ENCODE measurements at regions not wholly inside any gene's neighbourhood (a gene's known extent, or its start where the extent isn't known, plus 50 kb on each side); places are given as distances from the start of the nearest gene placed in this dataset.

GRCh38 chr14:105866841-105867321 lies 340.5 kb downstream of the TMEM121 start:
- TF ChIP-seq, protein P1, sequence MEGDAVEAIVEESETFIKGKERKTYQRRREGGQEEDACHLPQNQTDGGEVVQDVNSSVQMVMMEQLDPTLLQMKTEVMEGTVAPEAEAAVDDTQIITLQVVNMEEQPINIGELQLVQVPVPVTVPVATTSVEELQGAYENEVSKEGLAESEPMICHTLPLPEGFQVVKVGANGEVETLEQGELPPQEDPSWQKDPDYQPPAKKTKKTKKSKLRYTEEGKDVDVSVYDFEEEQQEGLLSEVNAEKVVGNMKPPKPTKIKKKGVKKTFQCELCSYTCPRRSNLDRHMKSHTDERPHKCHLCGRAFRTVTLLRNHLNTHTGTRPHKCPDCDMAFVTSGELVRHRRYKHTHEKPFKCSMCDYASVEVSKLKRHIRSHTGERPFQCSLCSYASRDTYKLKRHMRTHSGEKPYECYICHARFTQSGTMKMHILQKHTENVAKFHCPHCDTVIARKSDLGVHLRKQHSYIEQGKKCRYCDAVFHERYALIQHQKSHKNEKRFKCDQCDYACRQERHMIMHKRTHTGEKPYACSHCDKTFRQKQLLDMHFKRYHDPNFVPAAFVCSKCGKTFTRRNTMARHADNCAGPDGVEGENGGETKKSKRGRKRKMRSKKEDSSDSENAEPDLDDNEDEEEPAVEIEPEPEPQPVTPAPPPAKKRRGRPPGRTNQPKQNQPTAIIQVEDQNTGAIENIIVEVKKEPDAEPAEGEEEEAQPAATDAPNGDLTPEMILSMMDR (IDR thresholded peaks at IDR 0.05; ENCODE audit: control insufficient read depth, extremely low read depth, insufficient read depth) = no peak
- no peak for DNase-seq (ENCODE audit: low read depth)
- no peak overlapping the region for H3K4me3 ChIP-seq (ENCODE audit: low read depth, low read length)

DNA sequence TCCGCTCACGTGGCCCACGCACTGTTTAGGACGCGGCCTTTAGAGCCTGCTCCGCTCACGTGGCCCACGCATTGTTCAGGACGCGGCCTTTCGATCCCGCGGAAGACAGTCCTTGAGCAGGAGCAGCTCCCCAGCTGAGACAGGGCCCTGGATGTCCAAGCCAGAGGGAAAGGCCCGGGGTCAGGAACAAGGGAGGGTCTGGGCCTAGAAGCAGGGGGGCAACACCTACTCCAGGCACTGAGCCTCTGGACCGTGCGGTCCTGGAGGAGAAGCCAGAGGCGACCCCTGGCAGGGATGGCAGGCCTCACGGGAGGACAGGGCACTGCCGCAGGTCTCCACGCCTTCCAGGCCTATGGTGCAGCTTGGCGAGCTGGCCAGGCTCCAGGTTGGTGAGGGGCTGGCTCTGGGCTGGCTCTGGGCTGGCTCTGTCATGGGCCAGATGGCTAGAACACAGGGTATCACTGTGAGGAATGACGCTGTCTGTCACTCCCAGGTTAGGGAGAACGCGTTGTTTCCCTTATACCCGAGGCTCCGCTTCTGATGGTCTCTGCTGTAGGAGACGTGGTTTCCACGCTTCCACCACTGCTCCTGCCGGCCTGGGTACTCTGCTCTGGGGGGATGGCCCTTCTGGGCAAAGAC lies 341.7 kb downstream of the TMEM121 start:
- H3K4me3 ChIP-seq (ENCODE audit: low read depth, low read length) = no peak overlapping the region
- no peak for DNase-seq (ENCODE audit: low read depth)
- TF ChIP-seq, protein P1 (IDR thresholded peaks at IDR 0.05; ENCODE audit: control insufficient read depth, extremely low read depth, insufficient read depth) = no peak

- DNase-seq (ENCODE audit: low read depth) = no peak
- H3K4me3 ChIP-seq (ENCODE audit: low read depth, low read length) = no peak overlapping the region
- TF ChIP-seq, protein P1 (IDR thresholded peaks at IDR 0.05; ENCODE audit: control insufficient read depth, extremely low read depth, insufficient read depth) = no peak
Observed at GRCh38 chr14:105871590-105871989, 345.2 kb downstream of the TMEM121 start.

- TF ChIP-seq, protein P1 (IDR thresholded peaks at IDR 0.05; ENCODE audit: control insufficient read depth, extremely low read depth, insufficient read depth) = no peak
- DNase-seq (ENCODE audit: low read depth) = no peak
- no peak overlapping the region for H3K4me3 ChIP-seq (ENCODE audit: low read depth, low read length)
Observed at GRCh38 chr14:105873870-105874512, 347.6 kb downstream of the TMEM121 start.

DNA sequence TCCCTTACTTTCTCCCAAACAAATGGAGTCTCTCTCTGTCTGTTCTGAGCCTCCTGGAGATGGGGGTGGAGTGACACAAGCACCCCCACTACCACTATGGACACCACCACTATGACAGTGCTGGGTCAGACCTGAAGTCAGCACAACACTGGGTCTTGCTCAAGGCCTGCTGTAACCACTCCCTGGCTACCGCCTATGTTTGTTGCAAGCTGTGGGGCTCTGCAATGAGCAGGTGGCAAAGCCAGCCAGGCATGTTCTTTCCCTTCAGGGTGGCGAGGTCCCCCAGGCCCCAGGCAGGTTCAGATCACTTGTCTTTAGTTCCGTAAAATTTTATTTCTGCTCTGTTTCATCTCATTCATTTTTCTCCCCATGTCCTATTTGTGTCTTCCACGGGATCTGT lies 349.8 kb downstream of the TMEM121 start:
- TF ChIP-seq, protein P1 (IDR thresholded peaks at IDR 0.05; ENCODE audit: control insufficient read depth, extremely low read depth, insufficient read depth) = no peak
- H3K4me3 ChIP-seq (ENCODE audit: low read depth, low read length) = no peak overlapping the region
- no peak for DNase-seq (ENCODE audit: low read depth)

DNA sequence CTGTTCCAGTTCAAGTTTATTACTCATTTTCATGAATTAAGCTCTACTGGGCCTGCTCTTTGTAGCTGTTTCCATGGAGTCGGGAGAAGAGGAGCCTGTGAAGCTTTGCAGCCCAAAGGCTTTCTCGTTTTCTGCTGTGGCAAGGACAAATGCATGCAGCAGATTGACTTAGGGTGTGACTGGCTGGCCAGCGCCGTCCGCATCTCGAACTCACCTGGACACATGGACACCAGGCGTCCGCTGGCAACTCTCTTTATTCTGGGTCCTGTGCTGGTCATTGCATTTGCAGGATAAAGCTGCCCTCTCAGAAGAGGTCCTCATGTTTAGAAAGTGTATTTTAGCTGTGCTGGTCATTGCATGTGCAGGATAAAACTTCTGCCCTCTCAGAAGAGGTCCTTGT lies 350.4 kb downstream of the TMEM121 start:
- no peak overlapping the region for H3K4me3 ChIP-seq (ENCODE audit: low read depth, low read length)
- TF ChIP-seq, protein P1 (IDR thresholded peaks at IDR 0.05; ENCODE audit: control insufficient read depth, extremely low read depth, insufficient read depth) = no peak
- DNase-seq (ENCODE audit: low read depth) = no peak
